HFFc6 (cell line): ENCODE measurements at regions not wholly inside any gene's neighbourhood (a gene's known extent, or its start where the extent isn't known, plus 50 kb on each side); places are given as distances from the start of the nearest gene placed in this dataset.
A peak's percentile ranks its signal among the peaks of the same experiment; 100 is the strongest.

Experiments
- DNase-seq: peaks from one replicate; pipeline ENCODE4 v3.0.0-alpha.2; 2018
- H3K27ac Mint-ChIP-seq: 2 replicates; pipeline ENCODE4 v1.8.0; 2020; ENCODE audit warnings: mild to moderate bottlenecking, mixed read lengths
- H3K27me3 Mint-ChIP-seq: 2 replicates; pipeline ENCODE4 v1.8.0; 2021; ENCODE audit warnings: mild to moderate bottlenecking, moderate library complexity, mixed read lengths; ENCODE audit not compliant: insufficient read depth
- H3K36me3 Mint-ChIP-seq: 2 replicates; pipeline ENCODE4 v1.8.0; 2021; ENCODE audit warnings: low read depth, mixed read lengths
- H3K4me1 Mint-ChIP-seq: 2 replicates; pipeline ENCODE4 v1.8.0; 2020; ENCODE audit warnings: low read depth, mixed read lengths
- H3K4me3 Mint-ChIP-seq: 2 replicates; pipeline ENCODE4 v1.8.0; 2020; ENCODE audit warnings: mild to moderate bottlenecking, moderate library complexity, mixed read lengths
- H3K9me3 Mint-ChIP-seq: 2 replicates; pipeline ENCODE4 v1.8.0; 2020; ENCODE audit warnings: mild to moderate bottlenecking, mixed read lengths
- CTCF ChIP-seq: fragments of 200-600 bp; sonication (generic); IDR thresholded peaks from 2 replicates; pipeline ENCODE4 v1.5.0; 2021; ENCODE audit warnings: antibody characterized with exemption, mild to moderate bottlenecking

GRCh38 chrX:141402897-141403610 lies 160.7 kb upstream of the SPANXC start:
- Mint-ChIP-seq H3K4me3 (no peak overlapping the region), H3K4me1 (peaks cover 65% of the 10 kb centered on the region), H3K9me3 (0 out of 2 replicates have a peak, but pooled peaks cover 3% of the 10 kb centered on the region), H3K36me3 (peaks cover 15% of the 10 kb centered on the region; the same call in 1 of the 2 replicates), H3K27ac (no peak overlapping the region), H3K27me3 (no peaks in the 10 kb centered on the region)
- TF ChIP-seq CTCF: no peak
- DNase-seq: no peak

DNA sequence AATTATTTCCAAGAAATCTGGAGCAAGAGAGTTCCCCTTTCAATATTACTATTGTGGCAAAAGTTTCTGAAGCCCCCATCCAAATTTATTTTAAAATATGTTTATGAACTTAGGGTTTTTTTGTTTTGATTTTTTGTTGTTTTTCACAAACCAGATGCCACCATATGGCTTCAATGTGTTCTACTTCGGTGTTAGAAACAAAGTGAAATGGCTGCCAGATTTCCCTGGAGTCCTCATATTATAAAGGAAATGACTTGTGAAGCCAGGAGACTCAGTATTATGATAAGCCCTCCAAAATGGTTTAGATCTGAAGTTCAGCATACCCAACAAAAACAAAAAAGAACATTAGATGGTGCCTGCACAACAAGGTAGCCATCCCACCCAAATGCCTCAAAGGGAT lies 154.2 kb upstream of the SPANXC start:
- no peak overlapping the region for H3K4me3 Mint-ChIP-seq
- H3K27me3 Mint-ChIP-seq: no peaks in the 10 kb centered on the region; the same call in 1 of the 2 replicates
- H3K36me3 Mint-ChIP-seq: peaks cover 15% of the 10 kb centered on the region; the same call in 1 of the 2 replicates
- H3K9me3 Mint-ChIP-seq: 0 out of 2 replicates have a peak, but pooled peaks cover 3% of the 10 kb centered on the region
- peaks cover 37% of the 10 kb centered on the region for H3K4me1 Mint-ChIP-seq
- no peak for DNase-seq
- no peak for TF ChIP-seq CTCF
- no peak overlapping the region for H3K27ac Mint-ChIP-seq

GRCh38 chrX:141375011-141375760 lies 132.9 kb upstream of the SPANXC start:
- Mint-ChIP-seq H3K4me1 (no peaks in the 10 kb centered on the region), H3K27me3 (no peaks in the 10 kb centered on the region; the same call in 1 of the 2 replicates), H3K9me3 (no peaks in the 10 kb centered on the region; the same call in 1 of the 2 replicates), H3K4me3 (no peak overlapping the region), H3K36me3 (peaks cover 5% of the 10 kb centered on the region), H3K27ac (no peak overlapping the region)
- DNase-seq: no peak
- TF ChIP-seq CTCF: no peak

DNA sequence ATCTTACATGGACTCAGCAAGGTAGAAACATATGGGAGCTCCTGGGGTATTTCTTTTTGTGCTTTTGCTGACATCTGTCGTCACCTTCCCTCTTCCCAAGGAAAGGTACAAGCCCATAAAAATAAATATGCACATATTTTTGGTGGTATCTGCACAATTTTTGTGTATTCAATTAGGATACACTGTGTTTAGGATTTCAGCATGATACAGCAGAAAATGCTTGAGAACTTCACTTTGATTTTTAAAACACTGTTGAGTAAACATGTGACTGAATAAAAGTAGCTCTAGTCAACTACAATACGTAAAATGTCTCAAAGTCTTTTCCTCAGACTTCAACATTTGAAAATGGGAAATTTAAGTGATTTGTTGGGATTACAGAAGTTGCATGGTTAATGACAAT lies 99.4 kb upstream of the SPANXC start:
- Mint-ChIP-seq H3K4me1 (peaks cover 21% of the 10 kb centered on the region), H3K36me3 (no peaks in the 10 kb centered on the region), H3K4me3 (peak overlapping the region; percentile 71; the same call in 1 of the 2 replicates), H3K9me3 (no peaks in the 10 kb centered on the region; the same call in 1 of the 2 replicates), H3K27ac (peak overlapping the region; percentile 59; the same call in 1 of the 2 replicates), H3K27me3 (no peaks in the 10 kb centered on the region)
- DNase-seq: no peak
- TF ChIP-seq CTCF: no peak

GRCh38 chrX:141341341-141341740 lies 99.0 kb upstream of the SPANXC start:
- peak overlapping the region; percentile 59 for H3K27ac Mint-ChIP-seq
- TF ChIP-seq CTCF: no peak
- H3K27me3 Mint-ChIP-seq: no peaks in the 10 kb centered on the region
- peak; percentile 65 for DNase-seq
- peak overlapping the region; percentile 71 for H3K4me3 Mint-ChIP-seq
- no peaks in the 10 kb centered on the region; the same call in 1 of the 2 replicates for H3K9me3 Mint-ChIP-seq
- H3K4me1 Mint-ChIP-seq: peaks cover 22% of the 10 kb centered on the region
- peaks cover under 1% of the 10 kb centered on the region; the same call in 1 of the 2 replicates for H3K36me3 Mint-ChIP-seq
